Cardiac muscle cell (in vitro differentiated cells and primary cell): ENCODE measurements at regions not wholly inside any gene's neighbourhood (a gene's known extent, or its start where the extent isn't known, plus 50 kb on each side); places are given as distances from the start of the nearest gene placed in this dataset.

ENCODE experiments used
- DNase-seq, 2 donors: peaks; one replicate each; pipeline versions ENCODE4 v3.0.0 to v3.0.0-alpha.2; 2010 to 2017; ENCODE audit warnings: low read depth in 1 of 2, low spot score in 1 of 2
- H3K27ac ChIP-seq: fragments of 200-600 bp; sonication (generic); 2 replicates; pipeline ENCODE4 v1.5.1; 2016
- H3K27me3 ChIP-seq: fragments of 200-600 bp; sonication (generic); 2 replicates; pipeline ENCODE4 v1.6.0; 2016; ENCODE audit warnings: control low read depth
- H3K36me3 ChIP-seq: fragments of 200-600 bp; sonication (generic); 2 replicates; pipeline ENCODE4 v1.5.1; 2016; ENCODE audit warnings: control low read depth
- H3K4me1 ChIP-seq: fragments of 200-600 bp; sonication (generic); 2 replicates; pipeline ENCODE4 v1.8.1; 2017; ENCODE audit warnings: low read depth, mild to moderate bottlenecking, mixed run types
- H3K4me3 ChIP-seq: fragments of 200-600 bp; sonication (generic); 2 replicates; pipeline ENCODE4 v1.5.1; 2016; ENCODE audit warnings: mild to moderate bottlenecking
- H3K9me3 ChIP-seq: fragments of 200-600 bp; sonication (generic); 2 replicates; pipeline ENCODE4 v1.5.1; 2017; ENCODE audit warnings: low read depth, mild to moderate bottlenecking, control low read depth
- CTCF ChIP-seq: IDR thresholded peaks from 2 replicates; pipeline ENCODE4 v1.5.1; 2012; ENCODE audit warnings: low read depth, mild to moderate bottlenecking, low read length

- Histone ChIP-seq H3K27ac (no peak overlapping the region), H3K4me1 (no peaks in the 10 kb centered on the region), H3K27me3 (no peaks in the 10 kb centered on the region), H3K4me3 (no peak overlapping the region), H3K36me3 (no peaks in the 10 kb centered on the region), H3K9me3 (no peaks in the 10 kb centered on the region)
- TF ChIP-seq CTCF, result no peak
- no peak for DNase-seq
These were observed 53.9 kb upstream of the GALNTL6 start for GRCh38 chr4:171759274-171759673.

- Histone ChIP-seq H3K9me3 (no peaks in the 10 kb centered on the region), H3K4me3 (no peak overlapping the region), H3K36me3 (no peaks in the 10 kb centered on the region), H3K4me1 (no peaks in the 10 kb centered on the region), H3K27ac (no peak overlapping the region), H3K27me3 (no peaks in the 10 kb centered on the region)
- no peak for TF ChIP-seq CTCF
- no peak for DNase-seq
These were observed 61.7 kb upstream of the GALNTL6 start for GRCh38 chr4:171751538-171751937.

- no peak for DNase-seq
- Histone ChIP-seq H3K36me3 (no peaks in the 10 kb centered on the region), H3K9me3 (no peaks in the 10 kb centered on the region), H3K4me3 (no peak overlapping the region), H3K27ac (no peak overlapping the region), H3K27me3 (no peaks in the 10 kb centered on the region), H3K4me1 (no peaks in the 10 kb centered on the region)
- no peak for TF ChIP-seq CTCF
These were observed 66.8 kb upstream of the GALNTL6 start for GRCh38 chr4:171746418-171746817.

- DNase-seq, result no peak
- H3K36me3 ChIP-seq, result no peaks in the 10 kb centered on the region
- no peaks in the 10 kb centered on the region for H3K4me1 ChIP-seq
- TF ChIP-seq CTCF, result no peak
- no peaks in the 10 kb centered on the region for H3K9me3 ChIP-seq
- H3K27ac ChIP-seq, result no peak overlapping the region
- no peaks in the 10 kb centered on the region for H3K27me3 ChIP-seq
- no peak overlapping the region for H3K4me3 ChIP-seq
These were observed 70.8 kb upstream of the GALNTL6 start for GRCh38 chr4:171742436-171742835.

- no peaks in the 10 kb centered on the region for H3K36me3 ChIP-seq
These were observed 86.0 kb upstream of the GALNTL6 start for GRCh38 chr4:171727185-171727584.

More at GRCh38 chr4:171727185-171727584, 86.0 kb upstream of the GALNTL6 start:
- H3K9me3 ChIP-seq, result no peaks in the 10 kb centered on the region
- no peak overlapping the region for H3K27ac ChIP-seq
- H3K27me3 ChIP-seq, result no peaks in the 10 kb centered on the region
- TF ChIP-seq CTCF, result no peak
- no peak for DNase-seq
- H3K4me1 ChIP-seq, result no peaks in the 10 kb centered on the region
- no peak overlapping the region for H3K4me3 ChIP-seq
